OCI-LY7 (cell line): ENCODE measurements at regions not wholly inside any gene's neighbourhood (a gene's known extent, or its start where the extent isn't known, plus 50 kb on each side); places are given as distances from the start of the nearest gene placed in this dataset.

Experiments
- CTCF ChIP-seq: fragments of 200-600 bp; sonication (generic); conservative IDR thresholded peaks from 2 replicates; pipeline ENCODE4 v1.5.1; 2014; ENCODE audit warnings: mild to moderate bottlenecking, antibody characterized with exemption, low read length, moderate library complexity, mixed read lengths
- EZH2phosphoT487 ChIP-seq: fragments of 200-600 bp; sonication (generic); IDR thresholded peaks from 2 replicates; pipeline ENCODE4 v1.6.1; 2018; ENCODE audit warnings: low read depth, borderline replicate concordance, mild to moderate bottlenecking, mixed run types, antibody characterized with exemption, low read length, moderate library complexity, mixed read lengths

- TF ChIP-seq CTCF (no peak), EZH2phosphoT487 (no peak)
Observed at GRCh38 chr19:30206187-30206586, 166.0 kb upstream of the ZNF536 start.
